ENCODE measurements at regions not wholly inside any gene's neighbourhood (a gene's known extent, or its start where the extent isn't known, plus 50 kb on each side); places are given as distances from the start of the nearest gene placed in this dataset.

DNA sequence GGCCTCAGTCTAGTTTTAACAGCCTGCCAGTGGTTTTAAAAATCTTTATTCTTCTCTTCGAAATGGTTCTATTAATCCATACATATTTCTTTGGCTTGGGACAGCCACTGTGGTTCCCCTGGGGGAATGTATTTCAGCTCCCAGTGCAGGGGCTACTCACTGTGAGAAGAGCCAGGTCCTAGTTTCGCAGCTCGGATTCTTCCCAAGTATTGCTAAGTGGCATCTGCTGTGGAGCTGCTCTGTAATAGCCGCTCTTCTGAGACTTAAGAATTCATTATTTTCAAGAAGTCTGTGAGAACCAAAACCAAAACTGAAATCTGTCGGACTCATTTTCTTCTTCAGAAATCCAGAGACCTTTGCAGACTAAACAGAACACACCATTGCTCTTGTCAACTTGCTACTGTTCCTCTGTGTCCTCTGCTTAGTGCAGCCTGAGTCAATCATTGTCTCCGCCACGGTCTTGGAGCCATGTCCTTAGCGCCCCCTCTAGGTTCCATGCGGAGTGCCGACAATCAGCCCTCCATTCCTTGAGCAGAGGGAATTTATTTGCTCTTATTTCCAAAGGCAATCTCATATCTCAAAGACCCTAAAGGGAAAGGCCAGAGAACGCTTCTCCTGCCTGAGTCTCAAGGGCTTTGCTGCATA is 478.2 kb downstream of the SPATA31D1 start:
- Histone ChIP-seq H4K5ac (ENCODE audit: insufficient read length, low read depth, low read length) (no peak overlapping the region), H3T11ph (ENCODE audit: low read length) (no peak overlapping the region), H4K8ac (replicated peaks; ENCODE audit: insufficient read length, low read depth, low read length) (no peak overlapping the region), H3K9me3 (ENCODE audit: control insufficient read depth, low read depth, low read length) (no peaks in the 10 kb centered on the region), H3K56ac (ENCODE audit: insufficient read length, low read depth, low read length) (no peak overlapping the region), H2BK12ac (ENCODE audit: insufficient read length, low read depth, low read length) (no peak overlapping the region), H2BK20ac (ENCODE audit: low read depth, low read length, poor library complexity, severe bottlenecking) (no peak overlapping the region), H3K79me1 (ENCODE audit: insufficient read depth, low read depth, low read length, poor library complexity, severe bottlenecking) (no peaks in the 10 kb centered on the region), H3K18ac (ENCODE audit: insufficient read length, low read depth, low read length) (no peak overlapping the region), H2BK5ac (ENCODE audit: insufficient read length, low read length) (no peak overlapping the region), H2AFZ (ENCODE audit: low read length) (no peak overlapping the region), H3K27me3 (ENCODE audit: insufficient read depth, low read length) (no peaks in the 10 kb centered on the region), H3K4me1 (ENCODE audit: insufficient read depth, low read length) (no peaks in the 10 kb centered on the region), H4K20me1 (ENCODE audit: control insufficient read depth, insufficient read depth, insufficient read length) (no peaks in the 10 kb centered on the region), H2BK120ac (ENCODE audit: low read depth, low read length, poor library complexity, severe bottlenecking) (no peak overlapping the region), H3K23ac (ENCODE audit: insufficient read length, low read depth, low read length) (no peak overlapping the region), H3K4me2 (ENCODE audit: insufficient read depth, insufficient read length, low read length) (no peak overlapping the region), H3K14ac (ENCODE audit: insufficient read depth, low read length) (no peak overlapping the region), H2AK5ac (ENCODE audit: insufficient read length, low read length) (no peak overlapping the region), H3K23me2 (ENCODE audit: insufficient read length, low read depth, low read length, poor library complexity, severe bottlenecking) (no peaks in the 10 kb centered on the region), H3K9ac (ENCODE audit: extremely low read depth, insufficient read length, low read length) (no peak overlapping the region), H3K79me2 (ENCODE audit: insufficient read depth, low read length) (no peaks in the 10 kb centered on the region), H4K91ac (ENCODE audit: insufficient read length, low read depth, low read length) (no peak overlapping the region), H3K4ac (ENCODE audit: low read depth, low read length) (no peak overlapping the region), H2BK15ac (ENCODE audit: low read depth, low read length) (no peak overlapping the region), H3K27ac (ENCODE audit: insufficient read length, low read depth, low read length) (no peak overlapping the region)
- H3K27me3 Mint-ChIP-seq (ENCODE audit: low read depth) = no peaks in the 10 kb centered on the region
- 0 out of 4 replicates have a peak, but pooled peaks cover 0 to 2% of the 10 kb centered on the region in 2 experiments for H3K4me1 Mint-ChIP-seq
- no peaks in the 10 kb centered on the region for H3K9me3 Mint-ChIP-seq
- TF ChIP-seq, protein P1, sequence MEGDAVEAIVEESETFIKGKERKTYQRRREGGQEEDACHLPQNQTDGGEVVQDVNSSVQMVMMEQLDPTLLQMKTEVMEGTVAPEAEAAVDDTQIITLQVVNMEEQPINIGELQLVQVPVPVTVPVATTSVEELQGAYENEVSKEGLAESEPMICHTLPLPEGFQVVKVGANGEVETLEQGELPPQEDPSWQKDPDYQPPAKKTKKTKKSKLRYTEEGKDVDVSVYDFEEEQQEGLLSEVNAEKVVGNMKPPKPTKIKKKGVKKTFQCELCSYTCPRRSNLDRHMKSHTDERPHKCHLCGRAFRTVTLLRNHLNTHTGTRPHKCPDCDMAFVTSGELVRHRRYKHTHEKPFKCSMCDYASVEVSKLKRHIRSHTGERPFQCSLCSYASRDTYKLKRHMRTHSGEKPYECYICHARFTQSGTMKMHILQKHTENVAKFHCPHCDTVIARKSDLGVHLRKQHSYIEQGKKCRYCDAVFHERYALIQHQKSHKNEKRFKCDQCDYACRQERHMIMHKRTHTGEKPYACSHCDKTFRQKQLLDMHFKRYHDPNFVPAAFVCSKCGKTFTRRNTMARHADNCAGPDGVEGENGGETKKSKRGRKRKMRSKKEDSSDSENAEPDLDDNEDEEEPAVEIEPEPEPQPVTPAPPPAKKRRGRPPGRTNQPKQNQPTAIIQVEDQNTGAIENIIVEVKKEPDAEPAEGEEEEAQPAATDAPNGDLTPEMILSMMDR (conservative IDR thresholded peaks at IDR 0.05) = peak; percentile 84
- DNase-seq = peak; percentile 81
- no CpG with 5 or more reads among the region's 11 CpGs for WGBS (ENCODE audit: extremely low coverage, insufficient read length, low lambda C conversion rate)
- H3K4me3 Mint-ChIP-seq = no peak overlapping the region
- no peak overlapping the region; a peak in 1 of 7 replicates for H3K27ac Mint-ChIP-seq
- no peaks in the 10 kb centered on the region; a peak in 1 of 7 replicates for H3K36me3 Mint-ChIP-seq (ENCODE audit: insufficient read depth in 1 of 3, low read depth in 3 of 3)
